ENCODE measurements at regions not wholly inside any gene's neighbourhood (a gene's known extent, or its start where the extent isn't known, plus 50 kb on each side); places are given as distances from the start of the nearest gene placed in this dataset.

DNA sequence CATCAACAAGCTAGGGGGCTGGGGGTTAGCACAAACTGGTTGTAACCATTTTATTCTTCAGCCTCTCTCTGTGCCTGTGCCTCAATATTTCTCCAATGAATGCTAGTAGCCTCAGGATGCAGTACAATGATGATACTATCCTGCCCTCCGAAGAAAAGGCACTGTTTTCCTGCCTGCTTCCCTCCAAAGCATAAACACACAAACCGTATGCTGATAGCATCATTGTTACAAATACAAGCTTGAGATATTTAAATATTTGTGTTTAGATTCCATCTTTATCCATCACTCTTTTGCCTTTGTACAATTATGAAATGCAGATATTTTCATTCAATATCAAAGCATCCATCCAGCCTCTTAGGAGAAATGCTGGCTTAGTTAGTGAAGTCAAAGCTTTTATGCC is 404.8 kb downstream of the DUSP10 start:
- dilution Hi-C loops (cut with MboI; ENCODE audit: extremely low pct_ligation_motif_present, low sequenced_read_pairs) = no loop called here
- FAIRE-seq (no peak), DNase-seq (ENCODE audit: low read depth, low spot score) (no peak)
- no peaks in the 10 kb centered on the region for H3K9me1 ChIP-seq (ENCODE audit: control insufficient read depth, extremely low read depth, insufficient read depth, low read length)
- TF ChIP-seq, protein P1, sequence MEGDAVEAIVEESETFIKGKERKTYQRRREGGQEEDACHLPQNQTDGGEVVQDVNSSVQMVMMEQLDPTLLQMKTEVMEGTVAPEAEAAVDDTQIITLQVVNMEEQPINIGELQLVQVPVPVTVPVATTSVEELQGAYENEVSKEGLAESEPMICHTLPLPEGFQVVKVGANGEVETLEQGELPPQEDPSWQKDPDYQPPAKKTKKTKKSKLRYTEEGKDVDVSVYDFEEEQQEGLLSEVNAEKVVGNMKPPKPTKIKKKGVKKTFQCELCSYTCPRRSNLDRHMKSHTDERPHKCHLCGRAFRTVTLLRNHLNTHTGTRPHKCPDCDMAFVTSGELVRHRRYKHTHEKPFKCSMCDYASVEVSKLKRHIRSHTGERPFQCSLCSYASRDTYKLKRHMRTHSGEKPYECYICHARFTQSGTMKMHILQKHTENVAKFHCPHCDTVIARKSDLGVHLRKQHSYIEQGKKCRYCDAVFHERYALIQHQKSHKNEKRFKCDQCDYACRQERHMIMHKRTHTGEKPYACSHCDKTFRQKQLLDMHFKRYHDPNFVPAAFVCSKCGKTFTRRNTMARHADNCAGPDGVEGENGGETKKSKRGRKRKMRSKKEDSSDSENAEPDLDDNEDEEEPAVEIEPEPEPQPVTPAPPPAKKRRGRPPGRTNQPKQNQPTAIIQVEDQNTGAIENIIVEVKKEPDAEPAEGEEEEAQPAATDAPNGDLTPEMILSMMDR (optimal IDR thresholded peaks at IDR 0.05 in 1 of 3, IDR thresholded peaks at IDR 0.05 in 1 of 3, conservative IDR thresholded peaks at IDR 0.05 in 1 of 3; ENCODE audit: extremely low read depth in 1 of 3, insufficient read depth in 2 of 3, low read length in 3 of 3) = no peak
- TF ChIP-seq EZH2 (IDR thresholded peaks at IDR 0.05; ENCODE audit: low read length) = no peak
- H3K4me3 ChIP-seq (ENCODE audit: control insufficient read depth in 2 of 3, extremely low read depth in 1 of 3, insufficient read depth in 2 of 3, low read depth in 1 of 3, low read length in 3 of 3) = no peak overlapping the region
- no peaks in the 10 kb centered on the region for H3K79me2 ChIP-seq (ENCODE audit: control insufficient read depth, insufficient read depth, low read length)
- no peak overlapping the region for H3K27ac ChIP-seq (ENCODE audit: control insufficient read depth, insufficient read depth, low read length)
- H3K9me3 ChIP-seq (ENCODE audit: control insufficient read depth, low read depth, low read length) = no peaks in the 10 kb centered on the region
- no peak overlapping the region for H2AFZ ChIP-seq (ENCODE audit: control insufficient read depth, low read length)
- H3K4me2 ChIP-seq (ENCODE audit: control insufficient read depth, extremely low read depth, insufficient read depth, low read depth, low read length) = no peak overlapping the region
- no peaks in the 10 kb centered on the region for H3K36me3 ChIP-seq (ENCODE audit: control insufficient read depth in 2 of 2, extremely low read depth in 1 of 2, insufficient read depth in 2 of 2, low read length in 2 of 2)
- H3K4me1 ChIP-seq (ENCODE audit: control insufficient read depth, extremely low read depth, insufficient read depth, low read length) = no peaks in the 10 kb centered on the region
- H3K9ac ChIP-seq (ENCODE audit: control insufficient read depth, extremely low read depth, insufficient read depth, low read length) = no peak overlapping the region
- H4K20me1 ChIP-seq (ENCODE audit: control insufficient read depth, extremely low read depth, insufficient read depth, low read length) = no peaks in the 10 kb centered on the region
- H3K27me3 ChIP-seq (ENCODE audit: control insufficient read depth, extremely low read depth, insufficient read depth, low read length) = no peaks in the 10 kb centered on the region

GRCh38 chr1:221343136-221343535 is 398.8 kb downstream of the DUSP10 start:
- FAIRE-seq = no peak

More at GRCh38 chr1:221343136-221343535, 398.8 kb downstream of the DUSP10 start:
- Histone ChIP-seq H4K20me1 (ENCODE audit: control insufficient read depth, extremely low read depth, insufficient read depth, low read length) (no peaks in the 10 kb centered on the region), H3K9me3 (ENCODE audit: control insufficient read depth, low read depth, low read length) (no peaks in the 10 kb centered on the region), H3K27ac (ENCODE audit: control insufficient read depth, insufficient read depth, low read length) (no peak overlapping the region), H3K4me3 (ENCODE audit: control insufficient read depth in 2 of 3, extremely low read depth in 1 of 3, insufficient read depth in 2 of 3, low read depth in 1 of 3, low read length in 3 of 3) (no peak overlapping the region), H3K4me2 (ENCODE audit: control insufficient read depth, extremely low read depth, insufficient read depth, low read depth, low read length) (no peak overlapping the region), H3K27me3 (ENCODE audit: control insufficient read depth, extremely low read depth, insufficient read depth, low read length) (no peaks in the 10 kb centered on the region), H3K36me3 (ENCODE audit: control insufficient read depth in 2 of 2, extremely low read depth in 1 of 2, insufficient read depth in 2 of 2, low read length in 2 of 2) (no peaks in the 10 kb centered on the region), H2AFZ (ENCODE audit: control insufficient read depth, low read length) (no peak overlapping the region), H3K79me2 (ENCODE audit: control insufficient read depth, insufficient read depth, low read length) (no peaks in the 10 kb centered on the region), H3K9ac (ENCODE audit: control insufficient read depth, extremely low read depth, insufficient read depth, low read length) (no peak overlapping the region), H3K4me1 (ENCODE audit: control insufficient read depth, extremely low read depth, insufficient read depth, low read length) (no peaks in the 10 kb centered on the region), H3K9me1 (ENCODE audit: control insufficient read depth, extremely low read depth, insufficient read depth, low read length) (no peaks in the 10 kb centered on the region)
- no peak for DNase-seq (ENCODE audit: low read depth, low spot score)
- no peak for TF ChIP-seq EZH2 (IDR thresholded peaks at IDR 0.05; ENCODE audit: low read length)
- TF ChIP-seq, protein P1 (optimal IDR thresholded peaks at IDR 0.05 in 1 of 3, IDR thresholded peaks at IDR 0.05 in 1 of 3, conservative IDR thresholded peaks at IDR 0.05 in 1 of 3; ENCODE audit: extremely low read depth in 1 of 3, insufficient read depth in 2 of 3, low read length in 3 of 3) = no peak
- dilution Hi-C loops (cut with MboI; ENCODE audit: extremely low pct_ligation_motif_present, low sequenced_read_pairs) = no loop called here
